GM12892 (cell line): ENCODE measurements at regions not wholly inside any gene's neighbourhood (a gene's known extent, or its start where the extent isn't known, plus 50 kb on each side); places are given as distances from the start of the nearest gene placed in this dataset.

Experiments used
- DNase-seq: peaks from one replicate; pipeline ENCODE4 v3.0.0; 2011; ENCODE audit not compliant: insufficient read length
- FAIRE-seq: peaks from 2 replicates; lab custom pipeline; 2011; peaks lifted over from hg19 to GRCh38; lab: Jason Lieb, UNC
- POLR2A ChIP-seq: IDR thresholded peaks from 2 replicates; pipeline ENCODE4 v1.6.1; 2011; ENCODE audit warnings: low read depth, low read length, control low read depth
- POLR2AphosphoS5 ChIP-seq: IDR thresholded peaks from 2 replicates; pipeline ENCODE4 v1.6.1; 2011; ENCODE audit warnings: low read depth, low read length, control low read depth
- TAF1 ChIP-seq: IDR thresholded peaks from 2 replicates; pipeline ENCODE4 v1.6.1; 2011; ENCODE audit warnings: low read depth, mild to moderate bottlenecking, control low read depth, low read length, borderline replicate concordance

DNA sequence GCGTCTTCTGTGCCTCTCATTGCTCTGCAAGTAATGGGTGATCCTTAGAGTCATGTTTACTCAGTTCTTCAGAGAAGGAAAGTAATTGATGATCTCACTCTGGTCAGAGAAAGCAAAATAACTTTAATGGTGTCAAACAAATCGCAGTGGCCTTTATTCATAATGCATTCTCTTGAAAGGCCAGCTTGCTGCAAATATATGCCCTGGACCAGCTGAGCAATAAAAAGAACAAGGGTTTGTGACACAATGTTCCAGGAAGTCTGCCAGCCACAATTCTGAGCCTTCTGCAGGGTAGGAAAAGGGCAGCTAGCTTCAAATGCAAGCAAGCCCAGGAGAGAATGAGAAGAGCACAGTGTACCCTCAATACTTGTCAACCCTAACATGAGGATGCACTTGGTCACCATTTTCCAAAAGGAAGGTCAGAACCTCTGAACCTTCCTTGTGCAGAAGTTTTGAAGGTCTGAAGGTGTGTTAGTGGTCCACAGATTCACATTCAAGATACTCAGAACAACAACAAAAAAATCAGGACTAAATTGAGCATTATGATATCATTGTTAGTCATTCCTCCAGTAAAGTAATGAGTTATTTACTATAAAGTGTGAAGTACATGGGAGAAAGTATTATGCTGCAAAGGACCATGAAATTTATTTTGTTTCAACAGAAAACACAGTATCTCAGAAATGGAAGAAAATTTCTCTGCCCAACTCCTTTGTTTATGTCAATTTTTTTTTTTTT is 355.6 kb downstream of the PAX3 start:
- TF ChIP-seq POLR2A = no peak
- TF ChIP-seq TAF1 = no peak
- FAIRE-seq (no peak), DNase-seq (no peak)

DNA sequence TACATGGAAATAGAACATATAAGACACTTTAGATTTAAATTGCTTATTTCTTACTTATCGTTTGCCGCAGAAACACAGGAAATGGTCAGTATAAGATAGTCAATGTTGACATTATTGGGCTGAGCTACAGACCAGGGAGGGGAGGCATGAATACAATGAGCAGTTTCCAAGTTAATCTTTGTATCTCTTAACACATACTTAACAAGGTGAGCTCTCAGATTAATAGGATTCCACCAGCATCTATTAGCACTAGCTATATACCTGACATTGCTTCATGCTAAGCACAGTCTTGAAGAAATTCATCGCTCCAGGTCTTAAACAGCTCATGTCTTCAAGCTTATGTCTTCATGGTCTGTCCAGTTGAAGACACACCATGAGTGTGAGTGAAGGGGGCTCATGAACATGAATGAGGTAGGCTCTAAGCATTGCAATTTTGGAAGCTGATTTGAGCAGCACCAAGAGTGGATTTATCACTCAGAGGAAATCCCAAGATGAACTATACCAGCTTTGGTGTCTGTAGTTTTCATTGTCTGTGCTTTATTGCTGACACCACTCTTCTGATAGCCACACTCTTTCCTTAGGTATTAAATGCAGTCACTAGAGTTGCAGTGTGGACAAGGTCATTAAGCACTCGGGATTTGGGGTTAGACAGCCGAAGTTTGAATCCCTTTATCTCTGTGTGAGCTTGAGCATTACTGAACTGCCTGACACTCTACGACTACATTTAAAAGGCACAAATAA is 359.3 kb upstream of the EPHA4 start:
- FAIRE-seq (no peak), DNase-seq (no peak)
- TF ChIP-seq POLR2A (no peak), TAF1 (no peak), POLR2AphosphoS5 (no peak)

DNA sequence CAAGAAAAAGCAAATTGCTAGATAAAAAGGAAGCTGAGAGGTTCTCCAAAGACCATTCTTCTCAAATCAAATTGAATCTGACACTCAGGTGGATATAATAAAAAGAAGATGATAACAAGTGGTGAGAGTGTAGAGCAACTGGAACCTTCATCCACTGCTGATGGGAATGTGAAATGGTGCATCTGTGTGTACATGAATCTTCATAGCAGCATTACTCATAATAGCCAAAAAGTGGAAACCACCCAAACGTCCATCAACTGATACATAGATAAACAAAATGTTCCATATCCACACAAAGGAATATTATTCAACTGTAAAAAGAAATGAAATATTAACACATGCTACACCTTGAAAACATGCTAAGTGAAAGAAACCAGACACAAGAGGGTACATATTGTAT is 357.2 kb upstream of the EPHA4 start:
- TF ChIP-seq TAF1 (no peak), POLR2A (no peak)
- DNase-seq (no peak), FAIRE-seq (no peak)

DNA sequence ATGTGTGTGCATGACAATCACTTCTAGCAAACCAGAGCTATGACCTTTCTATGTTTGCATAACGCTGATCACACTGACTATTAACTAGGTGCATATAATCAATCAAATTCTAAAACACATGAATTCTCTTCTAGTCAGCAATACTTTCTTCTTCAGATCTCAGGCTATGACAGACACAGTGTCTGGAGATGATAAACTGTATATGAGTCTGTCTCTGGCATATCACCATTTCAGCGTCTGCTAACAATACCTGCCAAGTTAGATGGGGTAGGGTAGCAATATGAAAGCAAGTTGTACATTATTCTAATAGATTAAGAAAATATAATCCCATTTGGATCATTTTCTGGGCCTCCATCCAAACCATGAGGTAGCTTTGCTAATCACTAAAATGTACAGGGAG is 354.2 kb upstream of the EPHA4 start:
- FAIRE-seq (no peak), DNase-seq (no peak)
- no peak for TF ChIP-seq TAF1

DNA sequence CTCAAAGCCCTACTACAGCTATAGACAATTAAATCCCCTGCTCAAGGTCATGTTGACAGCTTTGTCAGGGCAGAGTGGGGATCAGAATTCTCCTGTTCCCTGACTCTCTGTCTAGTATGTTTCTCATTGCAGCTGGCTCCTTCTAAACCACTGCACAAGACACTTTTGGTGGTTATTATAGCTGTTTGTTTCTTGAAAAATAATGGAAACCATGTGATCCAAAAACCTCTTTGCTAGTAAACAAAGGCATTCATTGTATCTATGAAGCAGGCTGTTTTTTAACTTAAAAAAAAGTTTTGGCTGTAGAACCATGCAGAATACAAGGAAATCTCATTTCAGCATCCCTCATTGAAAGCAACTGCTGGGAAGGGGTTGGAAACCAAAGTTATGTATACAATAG is 352.5 kb upstream of the EPHA4 start:
- TF ChIP-seq POLR2AphosphoS5 = no peak
- no peak for DNase-seq
- no peak for FAIRE-seq

DNA sequence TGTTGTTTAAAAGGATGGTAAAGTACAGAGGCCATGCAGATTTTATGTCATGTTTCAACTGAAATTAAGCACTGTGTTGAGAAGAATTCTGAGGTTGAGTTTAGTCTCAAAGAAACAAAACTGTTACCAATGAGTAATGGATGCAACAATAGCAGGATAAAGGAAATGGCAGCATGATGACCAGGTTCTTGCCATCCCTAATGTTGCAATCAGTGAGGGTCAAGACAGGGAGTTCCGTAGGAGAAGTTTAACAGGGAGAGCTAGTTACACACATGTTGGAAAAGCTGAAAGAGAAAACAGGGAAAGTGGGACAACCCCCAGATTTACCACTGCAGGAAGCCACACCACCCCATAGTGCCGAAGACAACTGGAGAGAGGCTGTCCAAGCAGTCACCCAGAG is 343.8 kb upstream of the EPHA4 start:
- DNase-seq (no peak), FAIRE-seq (no peak)
- no peak for TF ChIP-seq TAF1
- no peak for TF ChIP-seq POLR2AphosphoS5
- TF ChIP-seq POLR2A = no peak

DNA sequence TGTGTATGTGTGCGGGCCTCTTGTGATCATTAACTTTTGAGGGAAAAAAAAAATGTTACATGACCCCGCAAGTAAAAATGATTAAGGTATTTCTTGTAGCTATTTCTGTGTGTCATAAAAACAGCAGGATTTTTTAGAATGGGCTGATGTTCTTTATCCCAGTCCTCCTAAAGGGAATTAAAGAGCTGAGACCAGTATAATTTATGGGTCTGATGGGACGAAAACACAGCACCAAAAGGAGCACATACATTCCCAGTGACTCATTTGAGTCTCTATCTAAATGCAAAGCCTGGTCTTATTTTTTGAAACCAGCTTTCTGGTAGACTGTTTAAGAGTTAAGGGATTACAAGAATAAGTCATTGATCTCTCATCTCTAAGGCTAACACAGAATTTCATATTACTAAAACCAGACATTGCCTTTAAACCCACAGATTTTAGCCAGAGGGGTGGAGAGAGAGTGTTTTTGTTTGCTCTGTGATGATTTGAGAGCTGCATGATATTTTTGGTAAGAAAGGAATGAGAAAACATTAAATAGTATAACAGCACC is 342.3 kb upstream of the EPHA4 start:
- TF ChIP-seq TAF1 (no peak), POLR2AphosphoS5 (no peak), POLR2A (no peak)
- FAIRE-seq (no peak), DNase-seq (no peak)

DNA sequence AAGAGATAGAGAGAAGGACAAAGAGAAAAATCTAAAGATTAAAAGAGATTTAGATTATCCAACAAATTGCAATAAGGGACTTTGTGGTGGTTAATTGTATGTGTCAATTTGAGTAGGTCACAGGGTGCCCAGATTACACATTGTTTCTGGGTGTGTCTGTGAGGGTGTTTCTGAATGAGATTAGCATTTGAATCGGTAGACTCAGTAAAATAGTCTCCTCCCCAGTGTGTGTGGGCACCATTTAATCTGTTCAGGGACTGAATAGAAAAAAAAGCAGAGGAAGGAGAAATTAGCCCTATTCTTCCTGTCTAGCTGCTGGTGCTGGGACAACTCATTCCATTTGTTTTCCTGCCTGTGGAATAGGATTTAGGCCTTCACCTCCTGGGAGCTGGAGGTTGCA is 339.8 kb upstream of the EPHA4 start:
- DNase-seq (no peak), FAIRE-seq (no peak)
- TF ChIP-seq POLR2AphosphoS5 (no peak), TAF1 (no peak), POLR2A (no peak)

DNA sequence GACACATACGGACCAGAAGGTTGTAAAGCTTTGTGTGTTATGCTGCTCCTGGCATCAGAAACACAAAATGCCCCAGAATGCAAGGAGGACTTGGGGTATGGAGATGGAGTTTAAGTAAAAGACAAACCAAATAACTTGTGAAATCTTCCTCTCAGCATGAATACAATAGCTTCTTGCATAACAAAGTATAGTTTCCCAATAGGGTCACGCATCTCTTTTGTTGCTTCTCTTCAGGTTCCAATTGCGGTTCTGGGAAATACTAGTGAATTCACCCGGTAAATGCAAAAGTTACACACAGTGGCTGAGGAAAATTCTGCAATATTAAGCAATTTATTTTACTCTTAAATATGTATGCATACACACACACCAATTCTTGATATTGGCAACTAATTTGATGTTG is 339.2 kb upstream of the EPHA4 start:
- no peak for FAIRE-seq
- no peak for TF ChIP-seq POLR2AphosphoS5
- no peak for TF ChIP-seq POLR2A
- no peak for TF ChIP-seq TAF1

DNA sequence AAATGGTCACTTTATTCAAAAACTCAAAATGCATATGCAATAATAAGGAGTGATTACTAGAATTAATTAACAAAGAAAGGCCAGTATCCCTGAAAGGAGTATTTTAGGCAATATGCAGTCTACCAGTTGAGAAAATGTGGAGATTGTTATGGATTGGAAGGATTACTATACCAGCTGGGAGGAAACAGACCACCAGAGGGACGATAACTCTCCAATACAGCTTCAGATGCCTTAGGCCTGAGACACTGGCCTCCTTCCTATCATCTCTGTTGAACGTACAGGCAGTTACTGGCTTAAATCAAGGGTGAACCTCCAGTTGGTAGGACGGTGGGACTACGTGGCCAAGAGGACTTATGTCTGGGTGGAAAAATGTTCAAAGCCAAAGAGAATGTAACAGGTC is 336.4 kb upstream of the EPHA4 start:
- TF ChIP-seq POLR2AphosphoS5 (no peak), POLR2A (no peak), TAF1 (no peak)
- DNase-seq (no peak), FAIRE-seq (no peak)

More for the DNA sequence above, 339.2 kb upstream of the EPHA4 start:
- no peak for DNase-seq

DNA sequence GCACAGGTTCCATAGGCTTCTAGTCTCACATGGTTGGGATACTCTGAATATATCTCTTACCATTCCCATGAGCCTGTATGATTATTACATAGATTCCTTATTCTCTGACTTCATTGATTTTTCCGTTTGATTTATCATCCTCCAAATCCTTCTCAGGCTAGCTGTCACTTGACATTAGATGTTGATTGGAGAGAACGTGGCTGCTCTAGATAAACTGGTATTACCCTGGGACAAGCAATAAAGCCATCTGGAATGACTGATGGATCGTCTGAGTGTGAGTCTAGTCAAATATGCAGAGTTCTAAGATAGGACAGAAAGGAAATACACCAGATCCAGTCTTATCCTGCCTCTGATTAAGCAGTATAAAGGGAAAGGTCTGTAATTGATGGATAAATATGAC is 325.6 kb upstream of the EPHA4 start:
- TF ChIP-seq TAF1 (no peak), POLR2AphosphoS5 (no peak), POLR2A (no peak)
- DNase-seq (no peak), FAIRE-seq (no peak)

DNA sequence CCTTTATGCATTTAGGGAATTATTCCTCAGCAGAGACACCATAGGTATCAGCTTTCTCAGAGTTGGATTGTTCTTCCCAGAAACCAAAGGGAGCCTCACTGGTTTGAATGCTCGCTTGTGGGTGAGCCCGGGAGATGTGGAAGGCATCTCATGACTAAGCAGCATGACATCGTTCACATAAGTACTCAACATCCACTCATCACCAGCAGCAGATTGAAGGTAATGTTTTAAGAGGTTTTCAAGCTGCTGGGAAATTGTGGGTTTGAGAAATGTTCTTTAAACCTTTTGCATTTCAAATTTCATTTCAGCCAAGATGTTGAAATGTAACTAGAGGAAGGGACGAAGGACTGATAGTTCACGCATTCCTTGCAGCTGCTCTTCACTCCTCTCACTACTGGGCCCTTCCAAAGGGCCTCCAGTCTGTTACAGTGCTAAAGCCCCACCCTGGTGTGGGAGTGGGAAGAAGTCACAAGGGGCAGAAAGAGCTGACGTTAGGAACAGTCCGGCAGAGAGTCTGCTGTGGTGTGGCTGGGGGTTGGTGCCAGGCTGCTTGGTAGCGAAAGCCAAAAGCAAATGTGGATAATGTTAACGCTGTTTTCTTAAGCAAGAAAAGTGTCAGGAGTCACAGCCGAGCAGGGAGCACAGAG is 324.5 kb upstream of the EPHA4 start:
- TF ChIP-seq TAF1 (no peak), POLR2A (no peak), POLR2AphosphoS5 (no peak)
- no peak for DNase-seq
- FAIRE-seq = no peak
